ENCODE measurements at regions not wholly inside any gene's neighbourhood (a gene's known extent, or its start where the extent isn't known, plus 50 kb on each side); places are given as distances from the start of the nearest gene placed in this dataset.

DNA sequence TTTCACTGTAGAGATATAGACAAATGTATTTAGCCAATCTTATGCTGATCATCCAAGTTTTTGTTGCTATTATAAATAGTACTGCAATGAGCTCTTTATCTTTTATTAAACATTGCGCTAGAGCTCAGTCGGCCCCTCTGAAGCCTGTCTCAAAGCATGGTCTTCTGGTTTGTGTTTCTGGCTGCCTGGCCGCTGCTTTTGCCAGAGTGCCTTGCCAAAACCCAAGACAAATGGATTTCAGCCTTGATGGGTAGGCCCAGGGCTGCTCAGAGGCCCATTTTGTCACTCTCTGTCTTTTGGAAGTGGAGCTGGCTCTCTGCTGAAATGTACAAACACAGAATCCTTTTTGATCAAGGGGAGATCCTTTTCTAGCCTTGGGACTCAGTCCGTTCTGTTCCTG lies 102.9 kb upstream of the KCNG1 start:
- CTCF ChIA-PET: no interaction called here
- FAIRE-seq: no peak

More for the DNA sequence above, 102.9 kb upstream of the KCNG1 start:
- no peak for TF ChIP-seq POLR2AphosphoS5 (IDR thresholded peaks at IDR 0.05; ENCODE audit: insufficient read depth, low read depth, low read length)
- no peak for TF ChIP-seq GATA2 (IDR thresholded peaks at IDR 0.05; ENCODE audit: insufficient read depth, insufficient read length, low read depth, low read length)
- no peak for TF ChIP-seq POLR2A (IDR thresholded peaks at IDR 0.05; ENCODE audit: low read depth, low read length)
- TF ChIP-seq FOS (IDR thresholded peaks at IDR 0.05; ENCODE audit: borderline replicate concordance, insufficient read depth, low read length): no peak
- no peak for TF ChIP-seq EZH2 (IDR thresholded peaks at IDR 0.05; ENCODE audit: borderline replicate concordance, low read depth, low read length, severe bottlenecking)
- TF ChIP-seq, protein P1, sequence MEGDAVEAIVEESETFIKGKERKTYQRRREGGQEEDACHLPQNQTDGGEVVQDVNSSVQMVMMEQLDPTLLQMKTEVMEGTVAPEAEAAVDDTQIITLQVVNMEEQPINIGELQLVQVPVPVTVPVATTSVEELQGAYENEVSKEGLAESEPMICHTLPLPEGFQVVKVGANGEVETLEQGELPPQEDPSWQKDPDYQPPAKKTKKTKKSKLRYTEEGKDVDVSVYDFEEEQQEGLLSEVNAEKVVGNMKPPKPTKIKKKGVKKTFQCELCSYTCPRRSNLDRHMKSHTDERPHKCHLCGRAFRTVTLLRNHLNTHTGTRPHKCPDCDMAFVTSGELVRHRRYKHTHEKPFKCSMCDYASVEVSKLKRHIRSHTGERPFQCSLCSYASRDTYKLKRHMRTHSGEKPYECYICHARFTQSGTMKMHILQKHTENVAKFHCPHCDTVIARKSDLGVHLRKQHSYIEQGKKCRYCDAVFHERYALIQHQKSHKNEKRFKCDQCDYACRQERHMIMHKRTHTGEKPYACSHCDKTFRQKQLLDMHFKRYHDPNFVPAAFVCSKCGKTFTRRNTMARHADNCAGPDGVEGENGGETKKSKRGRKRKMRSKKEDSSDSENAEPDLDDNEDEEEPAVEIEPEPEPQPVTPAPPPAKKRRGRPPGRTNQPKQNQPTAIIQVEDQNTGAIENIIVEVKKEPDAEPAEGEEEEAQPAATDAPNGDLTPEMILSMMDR (IDR thresholded peaks at IDR 0.05; ENCODE audit: extremely low read depth in 1 of 2, insufficient read depth in 1 of 2, low read depth in 1 of 2, low read length in 2 of 2): no peak
- TF ChIP-seq, protein P2, sequence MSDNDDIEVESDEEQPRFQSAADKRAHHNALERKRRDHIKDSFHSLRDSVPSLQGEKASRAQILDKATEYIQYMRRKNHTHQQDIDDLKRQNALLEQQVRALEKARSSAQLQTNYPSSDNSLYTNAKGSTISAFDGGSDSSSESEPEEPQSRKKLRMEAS (IDR thresholded peaks at IDR 0.05; ENCODE audit: insufficient read depth, insufficient read length): no peak
- no peak for TF ChIP-seq MYC (IDR thresholded peaks at IDR 0.05; ENCODE audit: low read depth, low read length)
- no peak for TF ChIP-seq JUN (IDR thresholded peaks at IDR 0.05; ENCODE audit: borderline replicate concordance, insufficient read depth, insufficient read length, low read depth)
- Histone ChIP-seq H4K20me1 (replicated peaks; ENCODE audit: control insufficient read depth, extremely low read depth, insufficient read depth, low read length) (no peaks in the 10 kb centered on the region), H3K9ac (replicated peaks; ENCODE audit: extremely low read depth, insufficient read depth, low read length) (no peak overlapping the region), H3K79me2 (ENCODE audit: control insufficient read depth, insufficient read depth, low read length) (no peaks in the 10 kb centered on the region), H3K4me3 (replicated peaks in 1 of 3; ENCODE audit: insufficient read depth in 1 of 3, low read depth in 1 of 3, low read length in 3 of 3) (no peak overlapping the region), H3K9me1 (replicated peaks; ENCODE audit: control insufficient read depth, extremely low read depth, insufficient read depth, low read length) (no peaks in the 10 kb centered on the region), H3K4me1 (ENCODE audit: control insufficient read depth, extremely low read depth, insufficient read depth, low read length) (no peaks in the 10 kb centered on the region), H3K27me3 (ENCODE audit: control insufficient read depth in 2 of 2, insufficient read depth in 2 of 2, low read length in 2 of 2) (peaks cover 10 to 14% of the 10 kb centered on the region in 2 experiments), H2AFZ (ENCODE audit: low read depth, low read length) (no peak overlapping the region), H3K36me3 (ENCODE audit: control insufficient read depth in 2 of 2, extremely low read depth in 1 of 2, insufficient read depth in 2 of 2, low read length in 2 of 2) (no peaks in the 10 kb centered on the region), H3K4me2 (ENCODE audit: insufficient read depth, low read length) (no peak overlapping the region), H3K9me3 (replicated peaks; ENCODE audit: control insufficient read depth, insufficient read depth, low read length) (no peaks in the 10 kb centered on the region), H3K27ac (ENCODE audit: insufficient read depth, low read depth, low read length) (no peak overlapping the region)
- BruUV-seq (replicated peaks): no TSS peak
- intact Hi-C loops (cut with micrococcal nuclease) (no loop called here), dilution Hi-C loops (cut with MboI; ENCODE audit: extremely low pct_ligation_motif_present, low sequenced_read_pairs) (no loop called here)
- DNase-seq (ENCODE audit: low read depth, low spot score): no peak
- POLR2A ChIA-PET: no interaction called here
